H1 (cell line): ENCODE measurements at regions not wholly inside any gene's neighbourhood (a gene's known extent, or its start where the extent isn't known, plus 50 kb on each side); places are given as distances from the start of the nearest gene placed in this dataset.

Source experiments
- CTCF ChIA-PET: fragments of 300-600 bp; sonication (Branson Sonifier 250); formaldehyde crosslinking; loops from one replicate; lab custom pipeline; 2021; ENCODE audit not compliant: partially characterized antibody; lab: Charles Lee
- POLR2A ChIA-PET: fragments of 300-600 bp; sonication (Branson Sonifier 250); formaldehyde crosslinking; loops from one replicate; lab custom pipeline; 2021; ENCODE audit warnings: inconsistent platforms; ENCODE audit not compliant: partially characterized antibody; lab: Charles Lee
- DNase-seq, 2 experiments: peaks; one replicate each; pipeline versions ENCODE4 v3.0.0 to v3.0.0-alpha.2; 2010 to 2022; ENCODE audit warnings: low spot score in 2 of 2, low read depth in 1 of 2, mixed read lengths in 1 of 2
- FAIRE-seq: peaks from 2 replicates; lab custom pipeline; 2011; peaks lifted over from hg19 to GRCh38; lab: Jason Lieb, UNC
- H2AFZ ChIP-seq: 2 replicates; pipeline ENCODE4 v1.8.1; 2012; ENCODE audit warnings: low read length, inconsistent platforms
- H2AK5ac ChIP-seq: 2 replicates; pipeline ENCODE4 v1.6.1; 2013; ENCODE audit warnings: low read depth, low read length
- H2BK120ac ChIP-seq: replicated peaks from 2 replicates; pipeline ENCODE3; 2013; ENCODE audit warnings: low read depth, low read length, inconsistent platforms
- H2BK12ac ChIP-seq: 2 replicates; pipeline ENCODE4 v1.6.1; 2013; ENCODE audit warnings: low read depth, low read length
- H2BK15ac ChIP-seq: 2 replicates; pipeline ENCODE4 v1.6.1; 2013; ENCODE audit warnings: low read length
- H2BK20ac ChIP-seq: 2 replicates; pipeline ENCODE4 v1.6.1; 2013; ENCODE audit warnings: low read length
- H2BK5ac ChIP-seq: 2 replicates; pipeline ENCODE4 v1.6.1; 2013; ENCODE audit warnings: low read depth, low read length
- H3K14ac ChIP-seq: 2 replicates; pipeline ENCODE4 v1.6.1; 2013; ENCODE audit warnings: inconsistent platforms; ENCODE audit not compliant: insufficient read length
- H3K18ac ChIP-seq: 2 replicates; pipeline ENCODE4 v1.6.1; 2013; ENCODE audit warnings: low read length; ENCODE audit errors: extremely low read depth
- H3K23ac ChIP-seq: 2 replicates; pipeline ENCODE4 v1.6.1; 2013; ENCODE audit warnings: inconsistent platforms; ENCODE audit not compliant: insufficient read length
- H3K23me2 ChIP-seq: 2 replicates; pipeline ENCODE4 v1.6.1; 2013; ENCODE audit warnings: low read depth, low read length
- H3K27ac ChIP-seq: 2 replicates; pipeline ENCODE4 v1.6.1; 2011; ENCODE audit warnings: low read depth, low read length, inconsistent platforms
- H3K27me3 ChIP-seq, 4 experiments: replicated peaks in 1 of 4; 1 replicate in 1 of 4; 2 replicates in 3 of 4; pipeline versions ENCODE4 v1.6.1 to v1.8.1; 2011 to 2013; ENCODE audit warnings: low read length in 3 of 4, mild to moderate bottlenecking in 3 of 4, inconsistent platforms in 2 of 4, mixed read lengths in 2 of 4, moderate library complexity in 1 of 4; ENCODE audit not compliant: control insufficient read depth in 3 of 4, insufficient read depth in 3 of 4; ENCODE audit errors: extremely low read depth in 1 of 4
- H3K36me3 ChIP-seq, 4 experiments: 2 replicates each; pipeline versions ENCODE4 v1.6.1 to v1.8.1; 2011 to 2013; ENCODE audit warnings: mild to moderate bottlenecking in 4 of 4, low read length in 3 of 4, moderate library complexity in 2 of 4, control low read depth in 1 of 4, inconsistent platforms in 1 of 4; ENCODE audit not compliant: insufficient read depth in 4 of 4, control insufficient read depth in 2 of 4
- H3K4ac ChIP-seq: replicated peaks from 2 replicates; pipeline ENCODE3; 2013; ENCODE audit warnings: low read length, low read depth, mixed read lengths, inconsistent platforms; ENCODE audit not compliant: insufficient read length
- H3K4me1 ChIP-seq, 4 experiments: replicated peaks in 1 of 4; 1 replicate in 1 of 4; 2 replicates in 3 of 4; pipeline versions ENCODE4 v1.6.1 to v1.8.1; 2011 to 2013; ENCODE audit warnings: low read length in 3 of 4, inconsistent platforms in 2 of 4, mixed read lengths in 1 of 4; ENCODE audit not compliant: insufficient read depth in 4 of 4, control insufficient read depth in 3 of 4
- H3K4me2 ChIP-seq, 2 experiments: 2 replicates each; pipeline versions ENCODE4 v1.6.1 to v1.8.1; 2011 to 2013; ENCODE audit warnings: low read depth in 2 of 2, low read length in 2 of 2, control low read depth in 1 of 2, inconsistent platforms in 1 of 2, mild to moderate bottlenecking in 1 of 2; ENCODE audit not compliant: insufficient read depth in 1 of 2
- H3K4me3 ChIP-seq, 4 experiments: fragments of 200-600, 300-600 bp in 1 of 4; sonication (generic), shearing (Covaris generic), sonication (Bioruptor Twin) in 1 of 4; 2 replicates each; pipeline versions ENCODE4 v1.5.1 to v1.8.1; 2011 to 2016; ENCODE audit warnings: low read length in 4 of 4, low read depth in 3 of 4, control low read depth in 2 of 4, inconsistent platforms in 2 of 4, mild to moderate bottlenecking in 2 of 4, mixed read lengths in 1 of 4, moderate library complexity in 1 of 4; ENCODE audit not compliant: insufficient read depth in 2 of 4; ENCODE audit errors: extremely low read depth in 1 of 4
- H3K56ac ChIP-seq: replicated peaks from 2 replicates; pipeline ENCODE3; 2013; ENCODE audit warnings: low read depth, mild to moderate bottlenecking, mixed read lengths, low read length, inconsistent platforms; ENCODE audit not compliant: insufficient read length
- H3K79me1 ChIP-seq: 2 replicates; pipeline ENCODE4 v1.6.1; 2013; ENCODE audit warnings: low read depth, low read length, control low read depth
- H3K79me2 ChIP-seq, 2 experiments: 2 replicates each; pipeline versions ENCODE4 v1.6.1 to v1.8.1; 2012 to 2013; ENCODE audit warnings: low read length in 2 of 2, mild to moderate bottlenecking in 2 of 2, inconsistent platforms in 1 of 2; ENCODE audit not compliant: insufficient read depth in 2 of 2, control insufficient read depth in 1 of 2
- H3K9ac ChIP-seq, 4 experiments: replicated peaks in 1 of 4; 1 replicate in 1 of 4; 2 replicates in 3 of 4; pipeline versions ENCODE4 v1.6.1 to v1.8.1; 2011 to 2013; ENCODE audit warnings: low read depth in 3 of 4, low read length in 3 of 4, control low read depth in 2 of 4, mild to moderate bottlenecking in 2 of 4, moderate library complexity in 2 of 4, inconsistent platforms in 1 of 4; ENCODE audit errors: extremely low read depth in 1 of 4
- H3K9me3 ChIP-seq, 2 experiments: 2 replicates each; pipeline versions ENCODE4 v1.6.1 to v1.8.1; 2012 to 2013; ENCODE audit warnings: mild to moderate bottlenecking in 2 of 2, moderate library complexity in 2 of 2, control low read depth in 1 of 2, inconsistent platforms in 1 of 2, low read depth in 1 of 2, low read length in 1 of 2, mixed read lengths in 1 of 2; ENCODE audit not compliant: insufficient read depth in 2 of 2
- H4K20me1 ChIP-seq, 2 experiments: replicated peaks in 1 of 2; 2 replicates each; pipeline versions ENCODE3 to v1.8.1; 2011 to 2013; ENCODE audit warnings: inconsistent platforms in 2 of 2, low read length in 2 of 2, mild to moderate bottlenecking in 1 of 2; ENCODE audit not compliant: insufficient read depth in 2 of 2, control insufficient read depth in 1 of 2
- H4K5ac ChIP-seq: 2 replicates; pipeline ENCODE4 v1.6.1; 2013; ENCODE audit warnings: low read length, low read depth, mixed read lengths, inconsistent platforms; ENCODE audit not compliant: insufficient read length
- H4K8ac ChIP-seq: 2 replicates; pipeline ENCODE4 v1.8.0; 2013; ENCODE audit warnings: mild to moderate bottlenecking, moderate library complexity, low read length, inconsistent platforms; ENCODE audit not compliant: insufficient read depth; ENCODE audit errors: extremely low read depth
- H4K91ac ChIP-seq: replicated peaks from 2 replicates; pipeline ENCODE3; 2013; ENCODE audit warnings: low read length, mixed read lengths, inconsistent platforms; ENCODE audit not compliant: insufficient read length
- TAF1 ChIP-seq: IDR thresholded peaks from 2 replicates; pipeline ENCODE4 v1.6.1; 2011; ENCODE audit warnings: mild to moderate bottlenecking, low read depth, low read length
- WGBS, 2 experiments: shearing (Covaris generic) in 1 of 2; methylation state at CpG; one replicate each; pipeline versions ENCODE4 v1.1.6 to v1.1.7; 2013 to 2015; ENCODE audit warnings: low lambda C conversion rate in 2 of 2, mixed read lengths in 2 of 2, inconsistent platforms in 1 of 2, low coverage in 1 of 2, missing lambda C conversion rate in 1 of 2; ENCODE audit not compliant: insufficient replicate concordance in 2 of 2, insufficient coverage in 1 of 2, insufficient read length in 1 of 2; ENCODE audit errors: extremely low coverage in 1 of 2, missing lambda C conversion rate in 1 of 2; 5-methylcytosine and 5-hydroxymethylcytosine counted together

DNA sequence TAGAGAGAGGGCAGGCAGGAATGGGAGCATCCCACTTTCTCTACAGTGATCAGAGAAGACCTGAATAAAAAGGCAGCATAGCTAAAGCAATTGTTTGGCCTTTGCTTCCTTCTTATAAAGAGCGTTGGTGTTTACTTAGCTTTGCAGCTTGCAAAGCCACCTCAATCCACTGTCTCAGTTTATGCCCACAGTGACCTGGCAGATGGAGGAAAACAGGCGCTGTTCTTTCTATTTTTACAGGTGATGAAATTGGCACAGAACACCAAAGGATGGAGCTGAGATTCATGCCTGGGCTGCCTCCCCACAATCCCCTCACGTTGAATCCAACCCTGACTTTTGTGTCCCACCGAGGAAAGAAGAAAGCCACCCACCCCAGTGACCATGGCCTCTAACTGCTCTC lies 130.5 kb downstream of the TTLL2 start:
- no peak overlapping the region for H4K8ac ChIP-seq
- no peak overlapping the region for H2AK5ac ChIP-seq
- no peak overlapping the region for H3K4me3 ChIP-seq
- ChIA-PET POLR2A (no interaction called here), CTCF (interaction anchor here (0.7 to 1.7 kb wide), 2 partner anchors 9 to 653 kb away, joined by 3 read pairs; no protein-coding TSS in a partner anchor)
- no peaks in the 10 kb centered on the region for H3K36me3 ChIP-seq
- no peak overlapping the region for H2BK5ac ChIP-seq
- no peak overlapping the region for H3K23ac ChIP-seq
- H3K9ac ChIP-seq = no peak overlapping the region
- no peak for DNase-seq
- no peak for TF ChIP-seq TAF1
- H3K4me2 ChIP-seq = no peak overlapping the region
- no peak overlapping the region for H2BK20ac ChIP-seq
- no peaks in the 10 kb centered on the region for H4K20me1 ChIP-seq
- WGBS, 2 experiments = 87% methylated on average over 4 of the region's 4 CpGs; no CpG with 5 or more reads in 1 of the 2 experiments
- H3K14ac ChIP-seq = no peak overlapping the region
- H3K27ac ChIP-seq = no peak overlapping the region
- no peak overlapping the region for H2BK120ac ChIP-seq
- H3K79me2 ChIP-seq = no peaks in the 10 kb centered on the region
- H3K56ac ChIP-seq = no peak overlapping the region
- no peak overlapping the region for H3K4ac ChIP-seq
- H3K4me1 ChIP-seq = peaks cover 0 to 5% (median 1%) of the 10 kb centered on the region in 4 experiments; a peak in 3 of 7 replicates
- no peaks in the 10 kb centered on the region for H3K79me1 ChIP-seq
- no peak for FAIRE-seq
- no peak overlapping the region for H2BK12ac ChIP-seq
- H3K23me2 ChIP-seq = peaks cover 9% of the 10 kb centered on the region; the same call in 1 of the 2 replicates
- H3K9me3 ChIP-seq = no peaks in the 10 kb centered on the region
- no peak overlapping the region for H2BK15ac ChIP-seq
- no peak overlapping the region for H4K5ac ChIP-seq
- no peaks in the 10 kb centered on the region for H3K27me3 ChIP-seq
- H2AFZ ChIP-seq = no peak overlapping the region
- H3K18ac ChIP-seq = no peak overlapping the region
- H4K91ac ChIP-seq = no peak overlapping the region
